BE2C (cell line): ENCODE measurements at regions not wholly inside any gene's neighbourhood (a gene's known extent, or its start where the extent isn't known, plus 50 kb on each side); places are given as distances from the start of the nearest gene placed in this dataset.
"Not testable (repeated sequence)": the region's sequence is repeated elsewhere in the genome, so short reads cannot be mapped to it uniquely, and the experiment has no call there.

Experiments
- DNase-seq: peaks from one replicate; pipeline ENCODE4 v3.0.0-alpha.2; 2020
- H3K27me3 ChIP-seq: fragments of 250-450 bp; sonication (Bioruptor Pico); 2 replicates; pipeline ENCODE4 v1.5.1; 2020; ENCODE audit warnings: mild to moderate bottlenecking
- H3K36me3 ChIP-seq: fragments of 250-450 bp; sonication (Bioruptor Pico); 2 replicates; pipeline ENCODE4 v1.5.1; 2020; ENCODE audit warnings: mild to moderate bottlenecking
- H3K4me1 ChIP-seq: fragments of 250-450 bp; sonication (Bioruptor Pico); 2 replicates; pipeline ENCODE4 v1.5.1; 2020
- H3K4me3 ChIP-seq: 2 replicates; pipeline ENCODE4 v1.5.1; 2011; ENCODE audit warnings: low read depth, low read length
- H3K9me3 ChIP-seq: fragments of 250-450 bp; sonication (Bioruptor Pico); 2 replicates; pipeline ENCODE4 v1.5.1; 2020
- CTCF ChIP-seq: IDR thresholded peaks from 2 replicates; pipeline ENCODE4 v1.5.1; 2012; ENCODE audit warnings: mild to moderate bottlenecking, low read depth, low read length

GRCh38 chr2:143934626-143935481 lies 585.1 kb downstream of the ZEB2 start:
- Histone ChIP-seq H3K9me3 (no peaks in the 10 kb centered on the region), H3K4me3 (no peak overlapping the region), H3K27me3 (no peaks in the 10 kb centered on the region), H3K36me3 (no peaks in the 10 kb centered on the region), H3K4me1 (no peaks in the 10 kb centered on the region)
- no peak for TF ChIP-seq CTCF
- DNase-seq: no peak

GRCh38 chr2:143933946-143934569 lies 585.9 kb downstream of the ZEB2 start:
- no peak overlapping the region for H3K4me3 ChIP-seq
- TF ChIP-seq CTCF: no peak
- H3K36me3 ChIP-seq: no peaks in the 10 kb centered on the region
- DNase-seq: no peak
- H3K9me3 ChIP-seq: no peaks in the 10 kb centered on the region
- H3K27me3 ChIP-seq: no peaks in the 10 kb centered on the region
- no peaks in the 10 kb centered on the region for H3K4me1 ChIP-seq

- Histone ChIP-seq H3K9me3 (no peaks in the 10 kb centered on the region), H3K4me1 (no peaks in the 10 kb centered on the region), H3K4me3 (no peak overlapping the region), H3K36me3 (no peaks in the 10 kb centered on the region), H3K27me3 (no peaks in the 10 kb centered on the region)
- DNase-seq: no peak
- TF ChIP-seq CTCF: no peak
These were observed 589.0 kb downstream of the ZEB2 start for GRCh38 chr2:143930891-143931290.

GRCh38 chr2:143928613-143929012 lies 591.3 kb downstream of the ZEB2 start:
- no peaks in the 10 kb centered on the region for H3K36me3 ChIP-seq
- H3K9me3 ChIP-seq: no peaks in the 10 kb centered on the region
- no peak for TF ChIP-seq CTCF
- no peak overlapping the region for H3K4me3 ChIP-seq
- H3K27me3 ChIP-seq: no peaks in the 10 kb centered on the region
- no peak for DNase-seq
- no peaks in the 10 kb centered on the region for H3K4me1 ChIP-seq

GRCh38 chr2:143928184-143928583 lies 591.7 kb downstream of the ZEB2 start:
- no peak for DNase-seq
- Histone ChIP-seq H3K9me3 (no peaks in the 10 kb centered on the region), H3K4me3 (no peak overlapping the region), H3K36me3 (no peaks in the 10 kb centered on the region), H3K27me3 (no peaks in the 10 kb centered on the region), H3K4me1 (no peaks in the 10 kb centered on the region)
- no peak for TF ChIP-seq CTCF

- no peaks in the 10 kb centered on the region for H3K4me1 ChIP-seq
These were observed 593.2 kb downstream of the ZEB2 start for GRCh38 chr2:143926736-143927135.

GRCh38 chr2:143922261-143922830 lies 597.6 kb downstream of the ZEB2 start:
- H3K27me3 ChIP-seq, DNase-seq, H3K36me3 ChIP-seq, H3K4me3 ChIP-seq, H3K4me1 ChIP-seq, H3K9me3 ChIP-seq: not testable (repeated sequence)

More at GRCh38 chr2:143926736-143927135, 593.2 kb downstream of the ZEB2 start:
- no peaks in the 10 kb centered on the region for H3K36me3 ChIP-seq
- H3K4me3 ChIP-seq: no peak overlapping the region
- no peak for DNase-seq
- no peaks in the 10 kb centered on the region for H3K9me3 ChIP-seq
- TF ChIP-seq CTCF: no peak
- no peaks in the 10 kb centered on the region for H3K27me3 ChIP-seq
